ENCODE measurements at regions not wholly inside any gene's neighbourhood (a gene's known extent, or its start where the extent isn't known, plus 50 kb on each side); places are given as distances from the start of the nearest gene placed in this dataset.
A peak's percentile ranks its signal among the peaks of the same experiment; 100 is the strongest.

DNA sequence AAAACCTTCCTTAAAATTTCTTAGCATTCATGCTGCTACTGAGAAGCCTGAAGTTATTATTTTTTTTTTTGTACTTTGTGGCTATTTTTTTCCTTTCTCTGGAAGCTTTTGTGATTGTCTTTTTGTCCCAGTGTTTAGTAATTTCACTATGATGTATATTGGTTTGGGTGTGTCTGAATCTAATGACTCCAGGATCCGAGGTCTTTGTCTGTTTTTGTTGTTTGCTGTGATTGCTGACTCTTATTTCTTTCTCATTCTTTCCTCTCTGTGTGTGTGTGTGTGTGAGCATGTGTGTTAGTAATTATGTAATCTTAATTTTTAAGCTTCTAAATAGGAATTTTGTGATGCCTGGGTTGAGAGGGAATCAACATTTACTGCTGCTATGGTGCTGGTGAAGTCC is 152.0 kb downstream of the RAP2B start:
- DNase-seq (ENCODE audit: low spot score), result no peak

DNA sequence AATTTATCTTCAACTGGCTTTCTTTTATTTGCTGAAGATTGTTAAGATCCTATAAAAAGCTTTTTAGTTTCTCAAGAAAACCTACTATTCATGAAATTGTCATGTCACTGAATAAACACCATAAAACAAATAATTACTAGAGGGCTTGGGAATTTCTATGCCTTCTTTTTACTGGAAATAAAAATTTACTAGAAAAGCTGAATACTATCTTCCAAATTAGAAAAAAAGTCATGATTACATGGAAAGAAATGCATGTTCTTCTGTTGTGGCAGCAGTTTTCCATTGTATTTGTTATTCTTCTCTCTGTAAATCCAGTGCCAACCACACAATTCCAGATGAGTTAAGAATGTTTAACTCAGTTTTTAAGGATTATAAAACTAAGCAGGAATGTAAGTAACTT is 153.8 kb downstream of the RAP2B start:
- DNase-seq (ENCODE audit: low spot score), result peak; percentile 46

GRCh38 chr3:153319705-153320554 is 157.9 kb downstream of the RAP2B start:
- DNase-seq (ENCODE audit: low spot score), result no peak

GRCh38 chr3:153320585-153321128 is 158.6 kb downstream of the RAP2B start:
- no peak for DNase-seq (ENCODE audit: low spot score)

GRCh38 chr3:153328690-153329089 is 166.7 kb downstream of the RAP2B start:
- no peak for DNase-seq (ENCODE audit: low spot score)

GRCh38 chr3:153330901-153331300 is 168.9 kb downstream of the RAP2B start:
- DNase-seq (ENCODE audit: low spot score), result peak; percentile 23

GRCh38 chr3:153331676-153332075 is 169.7 kb downstream of the RAP2B start:
- DNase-seq (ENCODE audit: low spot score), result no peak

GRCh38 chr3:153334558-153334957 is 172.5 kb downstream of the RAP2B start:
- no peak for DNase-seq (ENCODE audit: low spot score)

DNA sequence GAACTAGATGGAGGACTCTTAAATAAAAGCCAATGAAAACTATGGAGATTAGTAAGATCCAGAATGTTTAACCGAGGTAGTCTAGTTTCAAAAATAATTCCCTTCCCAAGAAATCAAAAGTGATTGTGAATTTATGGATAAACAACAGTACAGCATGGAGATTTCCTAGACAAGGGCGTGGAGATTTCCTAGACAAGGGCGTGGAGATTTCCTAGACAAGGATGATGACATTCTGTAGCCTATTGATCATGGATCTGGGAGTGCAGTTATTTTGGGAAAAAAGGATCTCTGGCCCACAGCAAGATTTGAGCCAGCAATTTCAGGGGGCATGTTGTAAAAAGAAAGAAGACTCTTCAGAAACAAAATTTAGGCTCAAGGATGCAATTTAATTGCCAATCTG is 175.3 kb downstream of the RAP2B start:
- no peak for DNase-seq (ENCODE audit: low spot score)

GRCh38 chr3:153338487-153338886 is 176.5 kb downstream of the RAP2B start:
- DNase-seq (ENCODE audit: low spot score), result peak; percentile 24

- DNase-seq (ENCODE audit: low spot score), result no peak
Measured at GRCh38 chr3:153339065-153339464, 177.0 kb downstream of the RAP2B start.

GRCh38 chr3:153343988-153344782 is 182.2 kb downstream of the RAP2B start:
- no peak for DNase-seq (ENCODE audit: low spot score)

- DNase-seq (ENCODE audit: low spot score), result no peak
Measured at GRCh38 chr3:153348457-153349107, 186.6 kb downstream of the RAP2B start.

DNA sequence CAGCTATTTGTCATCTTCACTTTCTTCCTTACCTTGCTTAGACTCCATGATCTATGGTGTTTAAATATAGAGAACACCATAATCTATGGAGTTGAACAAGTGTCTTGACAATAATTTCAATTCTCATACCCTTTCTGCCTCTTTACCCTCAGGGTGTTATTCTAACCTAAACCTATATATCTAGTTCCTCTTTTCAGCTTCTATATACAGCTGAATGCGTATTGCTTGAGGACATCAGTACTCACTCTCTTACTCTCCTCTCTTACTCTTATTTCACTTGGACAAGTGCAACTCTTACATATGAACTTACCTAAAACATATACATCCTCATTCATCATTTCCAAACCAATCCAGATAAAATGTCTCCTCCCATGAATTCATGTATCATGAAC is 187.1 kb downstream of the RAP2B start:
- no peak for DNase-seq (ENCODE audit: low spot score)

DNA sequence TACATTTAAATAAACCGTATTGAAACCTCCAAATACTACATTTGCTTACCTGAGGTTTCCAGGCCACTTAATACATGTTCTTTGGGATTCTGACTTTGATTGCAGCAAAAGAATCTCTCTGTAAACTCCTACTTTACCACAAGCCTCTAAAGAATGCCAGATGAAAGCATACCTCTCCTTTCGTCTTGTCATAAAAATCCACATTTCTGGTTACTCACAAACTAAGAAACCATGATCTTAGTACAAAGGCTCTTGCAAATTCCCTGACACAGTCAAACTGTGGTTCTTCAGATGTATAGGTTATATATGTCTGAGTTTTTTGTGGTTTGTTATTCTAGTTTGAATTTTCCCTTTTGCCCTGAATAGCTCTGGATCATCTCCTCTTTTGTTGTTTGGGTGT is 188.4 kb downstream of the RAP2B start:
- peak; percentile 46 for DNase-seq (ENCODE audit: low spot score)

GRCh38 chr3:153354641-153355040 is 192.6 kb downstream of the RAP2B start:
- DNase-seq (ENCODE audit: low spot score), result no peak

DNA sequence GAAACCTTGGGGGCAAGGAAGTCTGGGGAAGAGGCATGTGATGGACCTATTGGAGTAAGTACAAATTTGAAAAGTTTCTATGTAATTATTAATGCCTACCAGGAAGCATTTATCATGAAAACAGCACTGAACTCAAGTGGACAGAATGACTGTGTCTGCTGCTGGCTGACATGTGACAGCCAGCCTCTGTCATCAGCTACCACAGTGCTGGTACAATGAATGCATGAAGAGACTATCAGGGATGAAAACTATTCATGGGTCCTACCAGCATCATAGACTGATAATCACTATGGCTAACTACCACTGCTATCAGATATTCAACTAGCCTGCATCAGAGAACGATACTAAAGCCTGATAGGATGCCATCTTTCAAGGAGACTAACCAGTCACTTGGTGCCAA is 193.5 kb downstream of the RAP2B start:
- DNase-seq (ENCODE audit: low spot score), result no peak

GRCh38 chr3:153356908-153357307 is 194.9 kb downstream of the RAP2B start:
- DNase-seq (ENCODE audit: low spot score), result no peak

- no peak for DNase-seq (ENCODE audit: low spot score)
Measured at GRCh38 chr3:153357436-153357835, 195.4 kb downstream of the RAP2B start.

DNA sequence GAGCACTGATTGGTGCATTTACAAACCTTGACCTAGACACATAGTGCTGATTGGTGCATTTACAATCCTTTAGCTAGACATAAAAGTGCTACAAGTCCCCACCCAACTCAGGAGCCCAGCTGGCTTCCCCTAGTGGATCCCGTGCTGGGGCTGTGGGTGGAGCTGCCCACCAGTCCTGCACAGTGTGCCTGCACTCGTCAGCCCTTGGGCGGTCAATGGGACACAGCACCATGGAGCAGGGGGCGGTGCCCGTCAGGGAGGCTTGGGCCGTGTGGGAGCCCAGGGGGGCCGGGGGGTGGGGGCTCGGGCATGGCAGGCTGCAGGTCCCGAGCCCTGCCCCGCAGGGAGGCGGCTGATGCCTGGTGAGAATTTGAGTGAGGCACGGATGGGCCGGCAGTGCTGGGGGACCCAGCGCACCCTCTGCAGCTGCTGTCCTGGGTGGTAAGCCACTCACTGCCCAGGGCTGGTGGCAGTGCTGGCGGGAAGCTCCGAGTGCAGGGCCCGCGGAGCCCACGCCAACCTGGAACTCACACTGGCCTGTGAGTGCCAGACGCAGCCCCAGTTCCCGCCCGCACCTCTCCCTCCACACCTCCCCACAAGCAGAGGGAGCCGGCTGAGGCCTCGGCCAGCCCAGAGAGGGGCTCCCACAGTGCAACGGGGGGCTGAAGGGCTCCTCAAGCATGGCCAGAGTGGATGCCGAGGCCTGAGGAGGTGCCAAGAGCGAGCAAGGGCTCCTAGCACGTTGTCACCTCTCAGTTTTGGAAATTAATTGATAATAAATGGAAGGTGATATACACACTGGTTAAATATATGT is 207.7 kb downstream of the RAP2B start:
- no peak for DNase-seq (ENCODE audit: low spot score)

DNA sequence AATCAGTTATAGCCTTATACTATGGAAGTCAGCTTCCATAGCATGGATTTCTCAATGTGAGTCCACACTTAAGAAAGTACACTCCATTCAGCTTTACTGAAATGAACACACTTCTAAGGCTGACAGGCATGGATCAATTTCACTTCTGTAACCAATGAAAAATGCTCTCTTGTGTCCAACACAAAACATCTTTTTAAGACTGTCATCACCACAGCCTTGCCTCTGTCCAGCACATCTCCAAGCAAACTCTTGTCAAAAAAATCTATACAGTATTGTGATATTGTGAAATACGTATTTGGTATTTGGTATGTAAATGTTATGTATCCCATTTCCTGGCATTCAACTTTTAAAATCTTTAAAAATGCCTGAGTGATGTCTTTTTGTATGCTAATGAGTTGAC is 208.7 kb downstream of the RAP2B start:
- DNase-seq (ENCODE audit: low spot score), result no peak

GRCh38 chr3:153372326-153372725 is 210.3 kb downstream of the RAP2B start:
- peak; percentile 44 for DNase-seq (ENCODE audit: low spot score)
